HG02678 (cell line): ENCODE measurements at regions not wholly inside any gene's neighbourhood (a gene's known extent, or its start where the extent isn't known, plus 50 kb on each side); places are given as distances from the start of the nearest gene placed in this dataset.

ENCODE experiments used
- ATAC-seq: cut with Tn5 transposase; IDR thresholded peaks from one replicate; pipeline ENCODE4 v1.9.1; 2021; ENCODE audit warnings: mild to moderate bottlenecking, moderate library complexity; ENCODE audit not compliant: unreplicated experiment

GRCh38 chr3:22106213-22106896 lies 355.3 kb upstream of the ZNF385D start:
- ATAC-seq = no peak

DNA sequence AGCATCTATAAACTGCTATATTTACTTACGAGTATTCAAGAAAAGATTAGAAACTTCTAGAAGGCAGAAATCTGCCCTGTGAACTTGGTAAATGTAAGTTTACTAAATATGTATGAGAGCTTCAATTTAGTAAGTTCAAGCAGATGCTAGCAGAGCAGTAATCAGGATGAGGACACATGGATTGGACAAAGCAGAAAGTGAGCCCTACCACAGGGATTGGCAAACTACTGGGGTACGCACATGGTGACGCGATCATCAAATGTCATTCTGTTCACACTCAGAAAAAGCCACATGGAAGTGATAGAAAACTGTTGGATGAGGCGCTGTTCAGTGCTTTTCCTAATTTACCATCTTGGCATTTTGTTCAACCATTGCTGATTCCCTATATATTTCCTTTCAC lies 360.2 kb upstream of the ZNF385D start:
- no peak for ATAC-seq

DNA sequence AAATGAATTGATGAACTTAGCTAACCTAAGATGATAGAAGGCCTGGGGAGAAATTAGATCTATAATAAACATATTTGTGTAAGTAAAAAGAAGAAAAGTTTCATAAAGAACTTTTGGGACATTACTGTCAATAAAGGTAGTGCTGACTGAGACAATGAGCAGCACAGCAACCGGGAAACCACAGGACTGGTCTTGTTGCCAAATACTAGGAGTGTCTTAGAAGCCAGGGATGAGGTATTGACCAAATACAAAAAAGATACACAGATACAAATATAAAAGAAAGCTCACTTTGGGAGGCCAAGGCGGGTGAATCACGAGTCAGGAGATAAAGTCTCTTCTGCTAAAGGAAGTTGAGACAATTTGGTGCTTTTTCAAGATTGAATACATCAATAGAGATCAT lies 362.4 kb upstream of the ZNF385D start:
- no peak for ATAC-seq

DNA sequence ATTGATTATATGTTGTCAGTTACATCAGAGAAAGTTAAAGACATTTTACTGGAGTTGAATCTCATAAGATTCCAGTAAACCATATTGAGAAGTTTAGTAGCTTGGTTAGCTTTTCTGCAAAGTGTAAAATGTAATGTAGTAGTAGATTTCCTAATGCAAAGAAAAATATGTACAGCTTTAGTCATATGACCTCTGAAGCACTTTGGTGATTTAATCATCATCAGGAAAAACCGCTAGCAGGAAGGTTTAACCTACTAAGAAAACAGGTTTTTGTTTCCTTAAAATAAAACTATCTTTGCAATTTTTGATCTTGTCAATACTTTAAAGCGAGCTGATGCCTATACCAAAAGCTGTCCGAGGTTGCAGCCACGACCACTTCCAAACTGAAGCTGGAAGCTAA lies 364.6 kb upstream of the ZNF385D start:
- no peak for ATAC-seq

- no peak for ATAC-seq
Observed at GRCh38 chr3:22117091-22117490, 366.1 kb upstream of the ZNF385D start.

DNA sequence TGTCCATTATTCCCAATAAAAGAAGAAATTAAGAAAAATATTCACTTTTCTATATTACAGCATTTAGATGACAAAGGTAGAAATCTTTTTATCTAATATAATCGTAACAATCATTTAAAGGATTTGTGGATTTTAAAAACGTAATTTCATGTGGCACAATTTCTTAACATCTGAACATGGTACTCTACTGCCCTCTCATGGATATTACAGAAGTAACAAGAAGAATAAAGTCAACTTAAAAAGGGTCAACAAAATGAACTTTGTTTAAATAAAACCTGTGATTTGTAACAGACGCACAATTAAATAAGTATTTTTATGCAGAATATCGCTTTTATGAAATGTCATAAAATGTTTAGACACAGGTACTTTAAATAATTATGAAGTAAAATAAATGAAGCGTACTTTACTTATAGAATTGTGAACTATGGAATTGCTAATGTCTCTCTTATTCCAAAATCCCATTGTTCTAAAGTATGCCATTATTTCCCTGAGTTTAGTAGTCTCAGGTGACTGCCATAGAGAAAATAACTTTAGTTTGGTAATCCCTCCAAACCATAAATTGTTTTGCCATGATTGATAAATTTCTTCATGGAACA lies 366.8 kb upstream of the ZNF385D start:
- no peak for ATAC-seq

- ATAC-seq = no peak
Observed at GRCh38 chr3:22118542-22118941, 367.5 kb upstream of the ZNF385D start.

DNA sequence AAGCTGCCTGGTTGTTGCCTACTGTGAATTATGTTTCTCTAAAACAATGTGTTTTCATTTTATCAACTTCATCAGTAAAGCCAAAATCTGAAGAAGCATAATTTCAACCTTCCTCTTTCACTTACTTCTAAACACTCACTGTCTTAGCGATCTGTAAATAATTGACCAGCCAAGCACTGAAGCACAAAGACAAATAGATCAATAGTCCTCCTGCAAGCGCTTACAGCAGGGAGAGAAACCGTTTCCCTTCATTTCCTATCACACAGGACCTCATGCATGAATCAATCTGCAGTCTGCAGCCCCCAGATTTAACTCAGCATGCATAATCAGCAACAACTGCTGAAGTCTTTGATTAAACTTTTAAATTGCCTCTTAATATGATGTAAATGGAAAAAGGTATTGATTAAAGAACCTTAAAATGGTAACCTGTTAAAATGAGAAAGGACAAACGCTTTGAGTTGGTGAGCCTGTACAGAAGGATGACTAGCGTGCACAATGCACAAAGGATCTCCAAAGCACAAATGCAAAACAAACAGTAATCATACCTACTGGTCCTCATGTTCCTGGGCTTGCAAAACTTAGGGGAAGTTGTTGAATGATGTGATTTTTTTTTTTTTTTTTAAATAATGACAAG lies 370.2 kb upstream of the ZNF385D start:
- peak; percentile 70 for ATAC-seq

- ATAC-seq = peak; percentile 77
Observed at GRCh38 chr3:22122567-22122966, 371.6 kb upstream of the ZNF385D start.

- ATAC-seq = no peak
Observed at GRCh38 chr3:22129101-22129500, 378.1 kb upstream of the ZNF385D start.

GRCh38 chr3:22141769-22142168 lies 390.8 kb upstream of the ZNF385D start:
- ATAC-seq = no peak

GRCh38 chr3:22147161-22147560 lies 396.2 kb upstream of the ZNF385D start:
- ATAC-seq = no peak

DNA sequence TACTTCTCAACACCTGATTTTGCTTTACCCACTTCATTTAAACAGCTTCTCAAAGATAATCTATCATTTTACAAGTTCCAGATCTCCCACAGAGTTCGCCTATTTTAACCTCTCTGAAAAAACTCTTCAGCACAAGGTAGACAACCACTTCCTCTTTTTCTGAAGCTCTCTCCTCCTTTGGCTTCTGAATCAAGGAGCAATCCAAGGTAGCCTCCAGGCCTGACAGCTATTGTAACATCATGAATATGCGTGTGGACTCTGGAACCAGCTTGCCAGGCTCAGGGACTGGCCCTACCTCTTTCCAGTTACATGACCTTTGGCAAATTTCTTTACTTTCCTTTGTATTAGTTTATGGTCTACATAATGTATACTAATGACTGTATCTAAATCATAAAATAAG lies 405.9 kb upstream of the ZNF385D start:
- no peak for ATAC-seq

DNA sequence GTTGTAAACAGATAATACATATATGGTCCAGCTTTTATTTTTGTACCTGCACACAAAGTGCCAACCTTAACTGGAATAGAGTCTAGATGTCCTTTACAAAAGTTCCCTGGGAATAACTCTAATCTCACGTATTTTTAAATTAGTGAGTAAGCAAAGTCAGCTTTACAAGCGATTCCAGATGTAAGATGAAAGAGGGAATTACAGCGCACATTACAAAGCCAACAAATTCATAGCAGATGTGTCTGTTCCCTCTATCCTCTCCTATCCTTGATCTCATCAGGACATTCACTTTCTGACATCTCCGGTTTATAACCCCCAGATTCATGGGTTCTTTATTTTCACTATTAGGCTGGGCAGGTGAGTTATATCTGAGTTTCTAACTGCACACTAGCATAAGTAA lies 406.8 kb upstream of the ZNF385D start:
- no peak for ATAC-seq

DNA sequence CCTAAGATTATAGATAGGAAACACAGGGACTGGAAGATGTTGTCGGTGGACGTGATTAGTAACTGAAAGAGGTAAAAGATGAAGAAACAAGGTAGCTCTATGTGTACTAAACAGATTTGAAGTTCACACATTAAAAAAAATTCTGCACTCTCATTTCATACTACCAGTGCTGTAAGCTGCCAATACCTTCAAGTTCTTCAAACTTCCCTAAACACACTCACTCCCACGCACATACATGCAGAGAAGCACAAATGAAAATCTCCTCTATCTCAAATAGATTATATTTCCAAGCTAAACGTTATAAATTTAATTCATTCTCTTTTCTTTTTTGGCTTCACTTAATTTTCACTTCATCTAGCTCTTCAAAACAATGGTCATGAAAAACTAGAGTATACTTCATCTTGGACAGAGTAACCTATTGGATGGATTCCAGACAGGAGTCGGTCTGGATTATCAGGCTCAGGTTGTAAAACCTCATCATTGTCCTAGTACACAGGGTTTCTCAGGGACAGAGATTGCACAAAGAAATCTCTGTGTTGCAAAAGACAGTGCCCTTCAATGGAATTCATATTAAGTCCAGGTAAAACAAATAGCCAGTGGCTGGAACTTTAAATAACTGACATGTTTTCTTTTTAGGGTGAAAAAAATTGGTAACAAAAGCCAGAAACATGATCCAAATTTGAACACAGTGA lies 408.1 kb upstream of the ZNF385D start:
- ATAC-seq = no peak

- no peak for ATAC-seq
Observed at GRCh38 chr3:22161315-22161714, 410.3 kb upstream of the ZNF385D start.

GRCh38 chr3:22170370-22170769 lies 419.4 kb upstream of the ZNF385D start:
- no peak for ATAC-seq

GRCh38 chr3:22172964-22173363 lies 422.0 kb upstream of the ZNF385D start:
- no peak for ATAC-seq

- ATAC-seq = no peak
Observed at GRCh38 chr3:22175947-22176346, 424.9 kb upstream of the ZNF385D start.

GRCh38 chr3:22176911-22177310 lies 425.9 kb upstream of the ZNF385D start:
- no peak for ATAC-seq

- no peak for ATAC-seq
Observed at GRCh38 chr3:22189616-22190015, 438.6 kb upstream of the ZNF385D start.

DNA sequence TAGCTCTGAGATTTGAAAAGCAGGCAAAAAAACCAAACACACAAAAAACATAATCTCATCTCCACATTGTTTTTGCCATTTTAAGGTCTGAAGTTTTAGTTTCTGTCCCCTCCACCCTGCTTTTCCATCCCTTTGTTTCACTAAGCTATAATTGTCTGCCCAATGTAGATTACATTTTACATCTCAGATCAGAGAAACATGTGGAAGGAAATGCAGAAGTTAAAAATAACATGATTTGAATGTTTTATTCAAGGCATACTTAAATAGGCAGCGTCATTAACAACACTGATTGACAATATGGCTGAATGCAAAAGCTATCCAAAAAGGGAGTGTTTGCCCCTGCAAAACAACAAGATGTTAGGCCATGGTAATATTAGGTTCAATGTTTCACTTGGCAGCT lies 448.1 kb upstream of the ZNF385D start:
- no peak for ATAC-seq
